GM19324 (cell line): ENCODE measurements at regions not wholly inside any gene's neighbourhood (a gene's known extent, or its start where the extent isn't known, plus 50 kb on each side); places are given as distances from the start of the nearest gene placed in this dataset.

ENCODE experiments used
- ATAC-seq: cut with Tn5 transposase; IDR thresholded peaks from one replicate; pipeline ENCODE4 v1.9.1; 2021; ENCODE audit warnings: mild to moderate bottlenecking, moderate library complexity; ENCODE audit not compliant: unreplicated experiment, low FRiP score

- no peak for ATAC-seq
Measured at GRCh38 chr7:115883629-115884028, 146.9 kb downstream of the TFEC start.

- no peak for ATAC-seq
Measured at GRCh38 chr7:115881476-115881875, 149.1 kb downstream of the TFEC start.

- no peak for ATAC-seq
Measured at GRCh38 chr7:115879171-115879570, 151.4 kb downstream of the TFEC start.

GRCh38 chr7:115869801-115870200 is 160.8 kb downstream of the TFEC start:
- no peak for ATAC-seq

GRCh38 chr7:115869190-115869589 is 161.4 kb downstream of the TFEC start:
- ATAC-seq = no peak

GRCh38 chr7:115868369-115868768 is 162.2 kb downstream of the TFEC start:
- no peak for ATAC-seq

- ATAC-seq = no peak
Measured at GRCh38 chr7:115864082-115864481, 166.5 kb downstream of the TFEC start.

- no peak for ATAC-seq
Measured at GRCh38 chr7:115851291-115851690, 179.3 kb downstream of the TFEC start.

- ATAC-seq = no peak
Measured at GRCh38 chr7:115850774-115851173, 179.8 kb downstream of the TFEC start.

- ATAC-seq = no peak
Measured at GRCh38 chr7:115844857-115845256, 185.7 kb downstream of the TFEC start.

- ATAC-seq = no peak
Measured at GRCh38 chr7:115840702-115841101, 189.9 kb downstream of the TFEC start.

GRCh38 chr7:115838829-115839228 is 191.7 kb downstream of the TFEC start:
- ATAC-seq = no peak

GRCh38 chr7:115831371-115831770 is 199.2 kb downstream of the TFEC start:
- no peak for ATAC-seq

GRCh38 chr7:115827305-115828045 is 203.1 kb downstream of the TFEC start:
- ATAC-seq = no peak

GRCh38 chr7:115825456-115826115 is 205.0 kb downstream of the TFEC start:
- no peak for ATAC-seq

GRCh38 chr7:115822801-115823200 is 207.8 kb downstream of the TFEC start:
- no peak for ATAC-seq

- ATAC-seq = no peak
Measured at GRCh38 chr7:115822380-115822779, 208.2 kb downstream of the TFEC start.

GRCh38 chr7:115816318-115816974 is 214.1 kb downstream of the TFEC start:
- ATAC-seq = no peak

- no peak for ATAC-seq
Measured at GRCh38 chr7:115812794-115813193, 217.8 kb downstream of the TFEC start.

- ATAC-seq = no peak
Measured at GRCh38 chr7:115805458-115805857, 225.1 kb downstream of the TFEC start.

- ATAC-seq = no peak
Measured at GRCh38 chr7:115802415-115802814, 228.1 kb downstream of the TFEC start.

- ATAC-seq = no peak
Measured at GRCh38 chr7:115799430-115799829, 231.1 kb downstream of the TFEC start.
